ENCODE measurements at regions not wholly inside any gene's neighbourhood (a gene's known extent, or its start where the extent isn't known, plus 50 kb on each side); places are given as distances from the start of the nearest gene placed in this dataset.

- H3K4me3 ChIP-seq, result no peak overlapping the region
- TF ChIP-seq, protein P1, sequence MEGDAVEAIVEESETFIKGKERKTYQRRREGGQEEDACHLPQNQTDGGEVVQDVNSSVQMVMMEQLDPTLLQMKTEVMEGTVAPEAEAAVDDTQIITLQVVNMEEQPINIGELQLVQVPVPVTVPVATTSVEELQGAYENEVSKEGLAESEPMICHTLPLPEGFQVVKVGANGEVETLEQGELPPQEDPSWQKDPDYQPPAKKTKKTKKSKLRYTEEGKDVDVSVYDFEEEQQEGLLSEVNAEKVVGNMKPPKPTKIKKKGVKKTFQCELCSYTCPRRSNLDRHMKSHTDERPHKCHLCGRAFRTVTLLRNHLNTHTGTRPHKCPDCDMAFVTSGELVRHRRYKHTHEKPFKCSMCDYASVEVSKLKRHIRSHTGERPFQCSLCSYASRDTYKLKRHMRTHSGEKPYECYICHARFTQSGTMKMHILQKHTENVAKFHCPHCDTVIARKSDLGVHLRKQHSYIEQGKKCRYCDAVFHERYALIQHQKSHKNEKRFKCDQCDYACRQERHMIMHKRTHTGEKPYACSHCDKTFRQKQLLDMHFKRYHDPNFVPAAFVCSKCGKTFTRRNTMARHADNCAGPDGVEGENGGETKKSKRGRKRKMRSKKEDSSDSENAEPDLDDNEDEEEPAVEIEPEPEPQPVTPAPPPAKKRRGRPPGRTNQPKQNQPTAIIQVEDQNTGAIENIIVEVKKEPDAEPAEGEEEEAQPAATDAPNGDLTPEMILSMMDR (IDR thresholded peaks at IDR 0.05), result no peak
- TF ChIP-seq EZH2 (IDR thresholded peaks at IDR 0.05) (no peak), EZH2phosphoT487 (IDR thresholded peaks at IDR 0.05) (no peak)
- Mint-ChIP-seq H3K9me3 (peaks cover 3% of the 10 kb centered on the region), H3K4me3 (no peak overlapping the region), H3K27me3 (ENCODE audit: insufficient read depth, low read depth) (no peaks in the 10 kb centered on the region), H3K27ac (no peak overlapping the region), H3K4me1 (peaks cover 6% of the 10 kb centered on the region), H3K36me3 (no peaks in the 10 kb centered on the region)
- no peaks in the 10 kb centered on the region for H4K20me1 ChIP-seq (ENCODE audit: low read depth)
- no peaks in the 10 kb centered on the region for H3F3A ChIP-seq (ENCODE audit: low read depth)
- H3K36me3 ChIP-seq, result no peaks in the 10 kb centered on the region
- no peak for DNase-seq (ENCODE audit: low spot score)
- no peak overlapping the region for H3K4me2 ChIP-seq
- H3K79me2 ChIP-seq (ENCODE audit: low read depth), result no peaks in the 10 kb centered on the region
- no peak overlapping the region for H3K27ac ChIP-seq
- H3K27me3 ChIP-seq, result no peaks in the 10 kb centered on the region
- no peak overlapping the region for H2AFZ ChIP-seq (replicated peaks)
- no peaks in the 10 kb centered on the region for H3K9me3 ChIP-seq (ENCODE audit: low read depth)
- no peaks in the 10 kb centered on the region for H3K4me1 ChIP-seq
- H3K9ac ChIP-seq, result no peak overlapping the region
These were observed 928.6 kb upstream of the MBL2 start for GRCh38 chr10:53701213-53701612.

DNA sequence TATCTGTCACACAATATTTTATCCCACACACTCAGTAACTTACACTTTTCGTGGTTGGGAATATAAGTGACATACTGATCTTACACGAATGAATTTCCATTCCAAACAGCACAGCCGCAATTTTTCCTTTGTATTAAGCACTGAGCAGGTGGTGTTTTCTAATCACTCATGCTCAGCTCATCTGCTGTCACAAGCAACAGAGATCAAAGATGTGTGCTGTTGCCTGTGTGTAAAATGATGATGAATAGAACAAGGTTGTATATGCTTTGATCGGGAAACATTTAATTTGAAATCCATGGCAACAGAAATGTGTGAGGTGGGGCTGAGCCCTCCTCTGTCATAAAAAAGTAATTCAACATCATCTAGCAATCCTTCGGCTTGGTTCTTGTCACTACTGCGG lies 927.7 kb upstream of the MBL2 start:
- H3K4me3 Mint-ChIP-seq, result no peak overlapping the region
- peaks cover 3% of the 10 kb centered on the region for H3K9me3 Mint-ChIP-seq
- H3K27me3 ChIP-seq, result no peaks in the 10 kb centered on the region
- H3K4me2 ChIP-seq, result no peak overlapping the region
- no peaks in the 10 kb centered on the region for H3K4me1 ChIP-seq
- H3K36me3 ChIP-seq, result no peaks in the 10 kb centered on the region
- no peak for DNase-seq (ENCODE audit: low spot score)
- H2AFZ ChIP-seq (replicated peaks), result no peak overlapping the region
- H3F3A ChIP-seq (ENCODE audit: low read depth), result no peaks in the 10 kb centered on the region
- H4K20me1 ChIP-seq (ENCODE audit: low read depth), result no peaks in the 10 kb centered on the region
- no peak overlapping the region for H3K4me3 ChIP-seq
- no peak overlapping the region for H3K9ac ChIP-seq
- no peak overlapping the region for H3K27ac Mint-ChIP-seq
- TF ChIP-seq, protein P1 (IDR thresholded peaks at IDR 0.05), result no peak
- peaks cover 6% of the 10 kb centered on the region for H3K4me1 Mint-ChIP-seq
- H3K27ac ChIP-seq, result no peak overlapping the region
- H3K36me3 Mint-ChIP-seq, result no peaks in the 10 kb centered on the region
- no peaks in the 10 kb centered on the region for H3K79me2 ChIP-seq (ENCODE audit: low read depth)
- H3K9me3 ChIP-seq (ENCODE audit: low read depth), result no peaks in the 10 kb centered on the region
- H3K27me3 Mint-ChIP-seq (ENCODE audit: insufficient read depth, low read depth), result no peaks in the 10 kb centered on the region

- no peak overlapping the region for H3K4me2 ChIP-seq
- H4K20me1 ChIP-seq (ENCODE audit: low read depth), result no peaks in the 10 kb centered on the region
- H2AFZ ChIP-seq (replicated peaks), result no peak overlapping the region
- no peak for TF ChIP-seq EZH2 (IDR thresholded peaks at IDR 0.05)
- TF ChIP-seq, protein P1 (IDR thresholded peaks at IDR 0.05), result no peak
- no peak for TF ChIP-seq EZH2phosphoT487 (IDR thresholded peaks at IDR 0.05)
- H3K27ac Mint-ChIP-seq, result no peak overlapping the region
- H3K9me3 ChIP-seq (ENCODE audit: low read depth), result no peaks in the 10 kb centered on the region
- peaks cover 6% of the 10 kb centered on the region for H3K4me1 Mint-ChIP-seq
- H3K27ac ChIP-seq, result no peak overlapping the region
- H3K36me3 ChIP-seq, result no peaks in the 10 kb centered on the region
- no peaks in the 10 kb centered on the region for H3K79me2 ChIP-seq (ENCODE audit: low read depth)
- no peak overlapping the region for H3K9ac ChIP-seq
- DNase-seq (ENCODE audit: low spot score), result no peak
- H3K36me3 Mint-ChIP-seq, result no peaks in the 10 kb centered on the region
- no peaks in the 10 kb centered on the region for H3F3A ChIP-seq (ENCODE audit: low read depth)
- H3K4me1 ChIP-seq, result no peaks in the 10 kb centered on the region
- no peaks in the 10 kb centered on the region for H3K27me3 Mint-ChIP-seq (ENCODE audit: insufficient read depth, low read depth)
- no peaks in the 10 kb centered on the region for H3K9me3 Mint-ChIP-seq
- no peak overlapping the region for H3K4me3 ChIP-seq
- H3K27me3 ChIP-seq, result no peaks in the 10 kb centered on the region
- H3K4me3 Mint-ChIP-seq, result no peak overlapping the region
These were observed 927.1 kb upstream of the MBL2 start for GRCh38 chr10:53699684-53700083.

DNA sequence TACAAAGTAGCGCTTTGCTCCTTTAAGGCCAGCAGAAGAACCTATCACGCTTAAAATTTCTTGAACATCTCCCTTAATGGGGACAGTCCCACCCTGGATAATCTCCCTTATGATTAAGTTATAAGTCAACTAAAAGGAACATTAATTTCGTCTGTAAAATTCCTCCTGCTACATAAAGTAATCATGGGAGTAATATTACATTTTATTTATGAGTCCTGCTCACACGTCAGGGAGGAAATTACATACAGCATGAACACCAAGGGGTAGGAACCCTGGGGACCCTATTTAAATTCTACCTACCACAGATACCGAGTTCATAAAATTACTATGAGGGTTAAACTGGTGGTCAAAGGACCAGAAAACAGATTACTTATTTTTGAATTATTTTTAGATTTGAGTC lies 926.6 kb upstream of the MBL2 start:
- H3K4me2 ChIP-seq, result no peak overlapping the region

More for the DNA sequence above, 926.6 kb upstream of the MBL2 start:
- Mint-ChIP-seq H3K27me3 (ENCODE audit: insufficient read depth, low read depth) (no peaks in the 10 kb centered on the region), H3K9me3 (no peaks in the 10 kb centered on the region), H3K4me1 (peaks cover 6% of the 10 kb centered on the region), H3K36me3 (no peaks in the 10 kb centered on the region), H3K4me3 (no peak overlapping the region), H3K27ac (no peak overlapping the region)
- H2AFZ ChIP-seq (replicated peaks), result no peak overlapping the region
- no peaks in the 10 kb centered on the region for H3K36me3 ChIP-seq
- no peak overlapping the region for H3K27ac ChIP-seq
- H3K27me3 ChIP-seq, result no peaks in the 10 kb centered on the region
- TF ChIP-seq EZH2phosphoT487 (IDR thresholded peaks at IDR 0.05), result no peak
- TF ChIP-seq, protein P1 (IDR thresholded peaks at IDR 0.05), result no peak
- TF ChIP-seq EZH2 (IDR thresholded peaks at IDR 0.05), result no peak
- no peak overlapping the region for H3K4me3 ChIP-seq
- H4K20me1 ChIP-seq (ENCODE audit: low read depth), result no peaks in the 10 kb centered on the region
- H3K9me3 ChIP-seq (ENCODE audit: low read depth), result no peaks in the 10 kb centered on the region
- no peaks in the 10 kb centered on the region for H3K79me2 ChIP-seq (ENCODE audit: low read depth)
- no peaks in the 10 kb centered on the region for H3K4me1 ChIP-seq
- no peak overlapping the region for H3K9ac ChIP-seq
- H3F3A ChIP-seq (ENCODE audit: low read depth), result no peaks in the 10 kb centered on the region
- no peak for DNase-seq (ENCODE audit: low spot score)
